ENCODE measurements at regions not wholly inside any gene's neighbourhood (a gene's known extent, or its start where the extent isn't known, plus 50 kb on each side); places are given as distances from the start of the nearest gene placed in this dataset.

GRCh38 chr13:64130600-64130999, 2715.0 kb upstream of the PCDH20 start:
- TF ChIP-seq CTCF (IDR thresholded peaks at IDR 0.05; ENCODE audit: insufficient read depth, low read depth, low read length) (no peak), EZH2 (IDR thresholded peaks at IDR 0.05; ENCODE audit: insufficient read depth, low read length) (no peak)

All from astrocyte (in vitro differentiated cells and primary cell).